Kidney (tissue), 13 donors: ENCODE measurements at regions not wholly inside any gene's neighbourhood (a gene's known extent, or its start where the extent isn't known, plus 50 kb on each side); places are given as distances from the start of the nearest gene placed in this dataset.

Experiments used
- DNase-seq, 5 donors: peaks; one replicate each; pipeline ENCODE4 v3.0.0-alpha.2; 2013 to 2020
- FAIRE-seq: peaks from 2 replicates; lab custom pipeline; 2012; peaks lifted over from hg19 to GRCh38; lab: Jason Lieb, UNC
- H3K27ac ChIP-seq, 2 donors: one replicate each; pipeline ENCODE4 v1.7.0; 2013; ENCODE audit warnings: low read depth in 2 of 2, low read length in 2 of 2, inconsistent platforms in 1 of 2
- H3K27me3 ChIP-seq: one replicate; pipeline ENCODE4 v1.7.1; 2013; ENCODE audit warnings: low read length, inconsistent platforms; ENCODE audit not compliant: control insufficient read depth, insufficient read depth
- H3K36me3 ChIP-seq, 3 donors: one replicate each; pipeline versions ENCODE4 v1.7.0 to v1.7.1; 2013; ENCODE audit warnings: low read length in 3 of 3, control low read depth in 1 of 3, inconsistent platforms in 1 of 3; ENCODE audit not compliant: insufficient read depth in 3 of 3, control insufficient read depth in 2 of 3
- H3K4me1 ChIP-seq, 3 donors: one replicate each; pipeline versions ENCODE4 v1.7.0 to v1.7.1; 2013; ENCODE audit warnings: low read length in 3 of 3, inconsistent platforms in 1 of 3, low read depth in 1 of 3; ENCODE audit not compliant: control insufficient read depth in 2 of 3, insufficient read depth in 2 of 3
- H3K4me3 ChIP-seq, 3 donors: one replicate each; pipeline versions ENCODE4 v1.7.0 to v1.8.1; 2013; ENCODE audit warnings: low read length in 3 of 3, control low read depth in 1 of 3, inconsistent platforms in 1 of 3
- H3K9ac ChIP-seq, 3 donors: one replicate each; pipeline versions ENCODE4 v1.7.0 to v1.7.1; 2013; ENCODE audit warnings: low read length in 3 of 3, control low read depth in 1 of 3, inconsistent platforms in 1 of 3
- H3K9me3 ChIP-seq, 3 donors: one replicate each; pipeline versions ENCODE4 v1.7.0 to v1.7.1; 2013; ENCODE audit warnings: low read length in 3 of 3, control low read depth in 1 of 3, inconsistent platforms in 1 of 3; ENCODE audit not compliant: control insufficient read depth in 2 of 3, insufficient read depth in 1 of 3
- CTCF ChIP-seq: IDR thresholded peaks from 3 replicates; pipeline ENCODE4 v1.5.1; 2012; ENCODE audit warnings: mild to moderate bottlenecking, moderate library complexity, borderline replicate concordance; ENCODE audit not compliant: insufficient read depth; ENCODE audit errors: extremely low read depth
- intact Hi-C: fragments of 100-400 bp; cut with DNase I; formaldehyde crosslinking; loops from one replicate; pipeline ENCODE4 v1.11.1; 2022
- donor health status: control.
- donor health status: control.
- donor health status: control.
- donor health status: control.
- donor health status: control.
- donor health status: DM: yes; HTN: yes; CAD: no.
- donor health status: Normal renal cell carcinoma (clear cell type).

GRCh38 chr14:85881935-85882334 is 352.0 kb downstream of the FLRT2 start:
- H3K9me3 ChIP-seq: no peaks in the 10 kb centered on the region
- H3K4me1 ChIP-seq: no peaks in the 10 kb centered on the region
- H3K36me3 ChIP-seq: no peaks in the 10 kb centered on the region
- H3K27me3 ChIP-seq: no peaks in the 10 kb centered on the region
- intact Hi-C loops: no loop called here
- no peak overlapping the region for H3K9ac ChIP-seq
- no peak overlapping the region for H3K27ac ChIP-seq
- DNase-seq: peak in 1 of 5 donors; percentile 16
- no peak overlapping the region for H3K4me3 ChIP-seq
- TF ChIP-seq CTCF: no peak
- FAIRE-seq: no peak

GRCh38 chr14:85878874-85879273 is 348.9 kb downstream of the FLRT2 start:
- Histone ChIP-seq H3K27ac (no peak overlapping the region), H3K4me3 (no peak overlapping the region), H3K27me3 (no peaks in the 10 kb centered on the region), H3K4me1 (no peaks in the 10 kb centered on the region), H3K36me3 (no peaks in the 10 kb centered on the region), H3K9ac (no peak overlapping the region), H3K9me3 (no peaks in the 10 kb centered on the region)
- FAIRE-seq (no peak), DNase-seq (no peak)
- no peak for TF ChIP-seq CTCF
- intact Hi-C loops: no loop called here

- no peak overlapping the region for H3K4me3 ChIP-seq
- no peaks in the 10 kb centered on the region for H3K4me1 ChIP-seq
- no peaks in the 10 kb centered on the region for H3K27me3 ChIP-seq
- no peak for TF ChIP-seq CTCF
- no peak overlapping the region for H3K27ac ChIP-seq
- intact Hi-C loops: no loop called here
- FAIRE-seq: no peak
- DNase-seq: no peak
- H3K36me3 ChIP-seq: no peaks in the 10 kb centered on the region
- H3K9ac ChIP-seq: no peak overlapping the region
- H3K9me3 ChIP-seq: no peaks in the 10 kb centered on the region
These were observed 343.1 kb downstream of the FLRT2 start for GRCh38 chr14:85873006-85873405.

- H3K27ac ChIP-seq: no peak overlapping the region
- no peaks in the 10 kb centered on the region for H3K27me3 ChIP-seq
- no peak overlapping the region for H3K4me3 ChIP-seq
- no peaks in the 10 kb centered on the region for H3K36me3 ChIP-seq
- intact Hi-C loops: no loop called here
- TF ChIP-seq CTCF: no peak
- no peaks in the 10 kb centered on the region for H3K9me3 ChIP-seq
- no peak for DNase-seq
- FAIRE-seq: no peak
- H3K9ac ChIP-seq: no peak overlapping the region
- H3K4me1 ChIP-seq: no peaks in the 10 kb centered on the region
These were observed 337.5 kb downstream of the FLRT2 start for GRCh38 chr14:85867450-85867849.
